ENCODE measurements at regions not wholly inside any gene's neighbourhood (a gene's known extent, or its start where the extent isn't known, plus 50 kb on each side); places are given as distances from the start of the nearest gene placed in this dataset.

GRCh38 chr3:116610124-116610523, 99.5 kb upstream of the TUSC7 start:
- Histone ChIP-seq H3K14ac (ENCODE audit: insufficient read depth, low read length) (no peak overlapping the region), H3K4me2 (ENCODE audit: insufficient read depth, insufficient read length, low read length) (no peak overlapping the region), H4K91ac (ENCODE audit: insufficient read length, low read depth, low read length) (no peak overlapping the region), H3K4me1 (ENCODE audit: insufficient read depth, low read length) (no peaks in the 10 kb centered on the region), H3K4ac (ENCODE audit: low read depth, low read length) (no peak overlapping the region), H3K18ac (ENCODE audit: insufficient read length, low read depth, low read length) (no peak overlapping the region), H2BK15ac (ENCODE audit: low read depth, low read length) (no peak overlapping the region), H3K27ac (ENCODE audit: insufficient read length, low read depth, low read length) (no peak overlapping the region), H3K9ac (ENCODE audit: extremely low read depth, insufficient read length, low read length) (no peak overlapping the region), H3K27me3 (ENCODE audit: insufficient read depth, low read length) (no peaks in the 10 kb centered on the region), H4K5ac (ENCODE audit: insufficient read length, low read depth, low read length) (no peak overlapping the region), H3K9me3 (ENCODE audit: control insufficient read depth, low read depth, low read length) (no peaks in the 10 kb centered on the region), H2AFZ (ENCODE audit: low read length) (no peak overlapping the region), H2BK120ac (ENCODE audit: low read depth, low read length, poor library complexity, severe bottlenecking) (no peak overlapping the region), H3K79me2 (ENCODE audit: insufficient read depth, low read length) (no peaks in the 10 kb centered on the region), H2BK20ac (ENCODE audit: low read depth, low read length, poor library complexity, severe bottlenecking) (no peak overlapping the region), H2BK5ac (ENCODE audit: insufficient read length, low read length) (no peak overlapping the region), H3K23ac (ENCODE audit: insufficient read length, low read depth, low read length) (no peak overlapping the region), H3K23me2 (ENCODE audit: insufficient read length, low read depth, low read length, poor library complexity, severe bottlenecking) (no peaks in the 10 kb centered on the region), H2AK5ac (ENCODE audit: insufficient read length, low read length) (no peak overlapping the region), H2BK12ac (ENCODE audit: insufficient read length, low read depth, low read length) (no peak overlapping the region), H4K20me1 (ENCODE audit: control insufficient read depth, insufficient read depth, insufficient read length) (no peaks in the 10 kb centered on the region), H3T11ph (ENCODE audit: low read length) (no peak overlapping the region), H3K79me1 (ENCODE audit: insufficient read depth, low read depth, low read length, poor library complexity, severe bottlenecking) (no peaks in the 10 kb centered on the region), H3K56ac (ENCODE audit: insufficient read length, low read depth, low read length) (no peak overlapping the region), H4K8ac (replicated peaks; ENCODE audit: insufficient read length, low read depth, low read length) (no peak overlapping the region)
- H3K27ac Mint-ChIP-seq = no peak overlapping the region
- no peaks in the 10 kb centered on the region for H3K36me3 Mint-ChIP-seq (ENCODE audit: insufficient read depth in 1 of 3, low read depth in 3 of 3)
- H3K4me3 Mint-ChIP-seq = no peak overlapping the region
- no peaks in the 10 kb centered on the region for H3K4me1 Mint-ChIP-seq
- DNase-seq = no peak
- no CpG with 5 or more reads among the region's 3 CpGs for WGBS (ENCODE audit: extremely low coverage, insufficient read length, low lambda C conversion rate)
- no peaks in the 10 kb centered on the region for H3K9me3 Mint-ChIP-seq
- no peak for TF ChIP-seq CTCF (conservative IDR thresholded peaks at IDR 0.05)
- no peaks in the 10 kb centered on the region for H3K27me3 Mint-ChIP-seq (ENCODE audit: low read depth)
